GM21717 (cell line): ENCODE measurements at regions not wholly inside any gene's neighbourhood (a gene's known extent, or its start where the extent isn't known, plus 50 kb on each side); places are given as distances from the start of the nearest gene placed in this dataset.
A peak's percentile ranks its signal among the peaks of the same experiment; 100 is the strongest.

Experiments used
- ATAC-seq: cut with Tn5 transposase; IDR thresholded peaks from one replicate; pipeline ENCODE4 v1.9.1; 2021; ENCODE audit warnings: mild to moderate bottlenecking, moderate library complexity; ENCODE audit not compliant: unreplicated experiment

DNA sequence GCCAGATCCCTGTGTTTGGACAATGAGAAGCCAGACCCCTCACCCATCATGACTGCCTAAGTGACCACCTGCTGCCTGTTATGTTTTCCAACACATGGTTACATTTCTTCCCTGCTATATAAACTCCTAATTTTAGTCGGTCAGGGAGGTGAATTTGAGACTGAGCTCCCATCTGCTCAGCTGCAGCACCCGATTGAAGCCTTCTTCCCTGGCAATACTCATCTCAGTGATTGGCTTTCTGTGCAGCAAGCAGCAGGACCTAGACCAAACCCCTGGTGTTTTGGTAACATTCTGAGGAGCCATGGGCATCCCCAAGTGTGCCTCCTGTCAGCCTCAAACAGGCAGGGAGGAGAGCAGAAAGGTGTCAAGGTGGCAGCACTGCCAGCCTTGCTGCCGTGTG is 141.2 kb downstream of the CD8B2 start:
- ATAC-seq: no peak

DNA sequence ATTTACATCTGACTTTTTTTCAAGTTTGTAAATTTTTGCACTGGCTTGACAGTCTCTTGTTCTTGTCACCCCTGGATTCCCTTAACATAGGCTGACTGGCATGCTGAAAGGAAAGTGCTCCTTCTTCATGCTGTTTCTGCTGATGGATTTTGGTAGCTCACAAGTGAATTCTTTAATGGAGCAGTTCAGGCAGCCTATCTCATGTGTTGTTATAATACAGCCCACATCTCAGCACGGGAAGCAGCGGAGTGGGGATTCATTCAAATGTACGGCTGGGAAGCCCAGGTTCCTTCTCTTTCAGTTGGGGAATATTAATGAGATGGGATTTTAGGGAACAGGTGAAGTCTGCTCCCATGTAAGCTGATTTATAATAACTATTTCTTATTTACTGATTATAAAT is 142.8 kb downstream of the CD8B2 start:
- no peak for ATAC-seq

DNA sequence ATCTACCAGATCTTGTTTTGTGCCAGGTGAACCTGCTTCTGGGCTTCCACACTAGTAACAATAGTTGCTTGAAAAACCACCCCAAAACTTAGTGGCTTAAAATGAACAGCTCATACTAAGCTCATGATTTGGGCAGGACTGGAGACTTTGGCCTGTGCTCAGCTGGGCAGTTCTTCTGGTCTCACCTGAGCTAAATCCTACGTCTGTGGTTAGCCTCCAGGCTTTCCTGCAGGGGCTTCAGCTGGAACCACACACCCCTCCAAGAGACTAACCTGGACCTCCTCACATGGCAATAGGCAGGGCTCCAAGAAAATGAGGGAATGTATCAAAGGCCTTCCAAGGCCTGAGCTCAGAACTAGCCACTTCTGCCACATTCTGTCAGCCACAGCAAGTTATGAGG is 144.1 kb downstream of the CD8B2 start:
- no peak for ATAC-seq

DNA sequence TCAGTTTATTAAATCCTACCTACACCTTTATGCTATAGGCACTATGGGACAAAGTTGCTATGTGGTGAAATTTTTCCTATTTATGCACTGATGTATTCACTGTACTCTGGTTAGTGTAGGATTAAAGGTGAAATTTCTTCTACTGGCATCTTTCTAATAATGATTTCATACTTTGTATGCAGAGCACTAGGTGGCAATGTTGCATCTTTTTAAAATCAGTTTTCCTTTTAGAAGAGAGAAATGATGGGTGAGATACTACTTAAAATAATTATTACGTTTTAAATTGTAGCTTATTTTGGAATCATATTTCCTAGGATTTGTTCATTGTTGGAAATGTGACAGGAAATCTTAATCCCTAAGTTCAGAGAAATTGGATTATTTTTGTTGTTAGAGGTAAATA is 150.9 kb downstream of the CD8B2 start:
- ATAC-seq: no peak

DNA sequence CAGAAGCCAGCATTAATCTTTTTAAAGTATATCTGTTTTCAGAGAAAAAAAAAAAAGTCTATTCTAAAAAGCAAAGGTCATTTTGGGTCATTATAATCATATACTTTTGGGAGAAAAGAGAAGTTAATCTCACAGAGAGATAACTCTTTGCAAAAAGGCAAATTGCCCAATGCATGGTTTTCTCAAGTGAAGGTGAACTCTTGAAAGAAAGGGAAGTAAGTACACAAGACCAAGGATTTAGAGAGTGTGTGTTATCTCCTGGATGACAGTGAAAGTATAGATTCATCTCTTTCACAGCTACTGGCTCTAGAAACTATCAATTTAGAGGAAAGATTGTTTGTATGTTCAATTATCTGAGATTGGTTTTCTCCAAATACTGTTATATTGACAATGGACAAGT is 151.4 kb downstream of the CD8B2 start:
- no peak for ATAC-seq

DNA sequence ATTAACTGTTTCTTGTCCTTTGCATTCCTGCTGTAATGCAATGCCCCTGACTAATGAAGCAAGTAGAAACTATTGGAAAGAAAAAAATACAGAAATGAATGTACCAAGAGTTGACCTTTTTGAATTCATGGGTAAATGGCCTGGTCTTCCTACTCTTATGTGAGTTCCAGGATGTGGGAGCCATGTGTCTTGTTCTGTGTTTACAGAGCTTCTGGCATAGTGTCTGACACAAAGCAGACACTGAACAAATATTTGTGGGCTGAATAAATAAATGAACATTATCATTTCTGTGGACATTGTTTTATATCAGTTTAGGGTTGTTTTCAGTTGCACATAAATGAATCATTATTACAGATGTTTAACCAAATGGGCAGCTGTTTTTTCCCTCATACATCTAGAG is 155.5 kb downstream of the CD8B2 start:
- ATAC-seq: no peak

DNA sequence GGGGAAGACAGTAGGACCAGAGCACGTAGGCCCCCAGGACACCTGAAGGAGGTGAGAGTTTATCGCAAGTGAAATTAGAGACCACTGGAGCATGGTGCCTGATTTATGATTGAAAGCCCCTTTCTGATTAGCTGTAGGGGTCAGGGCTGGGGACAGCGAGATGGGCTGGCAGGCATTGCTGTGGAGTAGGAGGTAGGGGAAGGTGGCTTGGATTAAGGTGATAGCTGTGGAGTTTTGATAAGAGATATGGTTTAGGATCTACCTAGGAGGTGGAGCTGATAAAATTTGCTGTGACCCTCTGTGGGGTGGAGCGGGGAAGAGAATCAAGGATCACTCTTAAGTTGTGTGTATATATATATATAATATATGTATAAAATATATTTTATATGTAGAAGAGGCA is 157.5 kb downstream of the CD8B2 start:
- ATAC-seq: no peak

DNA sequence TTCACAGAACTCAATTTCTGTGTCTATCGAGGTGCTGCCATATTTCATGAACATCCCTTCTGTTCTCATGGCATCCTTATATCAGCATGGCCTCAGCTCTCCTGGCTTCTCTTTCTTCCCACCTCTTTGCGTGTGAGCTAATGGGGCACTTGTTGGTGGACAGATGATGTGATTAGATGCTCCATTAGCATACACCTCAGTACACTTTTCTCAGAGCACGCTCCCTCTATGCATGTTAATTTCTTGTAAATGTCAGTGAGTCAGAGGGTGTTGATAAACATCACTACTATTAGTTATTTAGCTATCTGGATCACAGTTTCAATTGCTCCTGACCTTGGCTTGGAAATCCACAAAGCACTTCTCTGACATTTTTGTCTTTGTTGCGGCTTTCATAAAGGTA is 159.4 kb downstream of the CD8B2 start:
- ATAC-seq: no peak

DNA sequence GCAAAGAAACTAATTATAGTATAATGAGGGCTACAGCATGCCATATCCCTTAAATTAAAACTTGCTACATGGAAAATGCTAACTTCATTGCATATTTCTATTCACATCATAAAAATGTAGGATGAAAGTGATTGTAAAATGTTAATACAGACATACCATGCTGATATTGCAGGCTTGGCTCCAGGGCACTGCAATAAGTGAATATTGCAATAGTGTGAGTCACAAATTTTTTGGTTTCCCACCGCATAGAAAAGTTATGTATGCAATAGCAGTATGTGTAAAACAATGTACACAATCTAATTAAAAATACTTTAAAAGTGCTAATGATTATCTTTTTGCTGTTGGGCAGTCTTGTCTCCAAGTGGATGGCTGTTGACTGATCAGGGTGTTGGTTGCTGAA is 162.1 kb downstream of the CD8B2 start:
- ATAC-seq: no peak

DNA sequence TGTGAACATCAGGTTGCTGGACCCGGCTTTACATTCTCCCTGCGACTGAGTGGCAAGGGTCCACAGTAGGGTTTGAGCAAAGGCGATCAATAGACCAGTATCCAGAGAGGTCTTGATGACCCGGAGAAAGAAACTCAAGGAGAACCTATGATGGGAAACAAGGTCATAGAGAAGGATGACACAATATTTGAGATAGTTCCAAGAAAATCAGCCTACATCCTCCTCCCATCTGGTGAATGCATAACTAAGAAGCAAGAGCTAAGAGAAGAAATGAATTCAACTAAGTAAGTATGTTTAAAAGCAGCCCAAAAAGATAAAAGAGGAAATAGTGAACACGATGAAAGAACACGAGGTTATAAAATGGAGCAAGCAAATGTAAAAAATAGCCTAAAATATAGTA is 166.3 kb downstream of the CD8B2 start:
- no peak for ATAC-seq

DNA sequence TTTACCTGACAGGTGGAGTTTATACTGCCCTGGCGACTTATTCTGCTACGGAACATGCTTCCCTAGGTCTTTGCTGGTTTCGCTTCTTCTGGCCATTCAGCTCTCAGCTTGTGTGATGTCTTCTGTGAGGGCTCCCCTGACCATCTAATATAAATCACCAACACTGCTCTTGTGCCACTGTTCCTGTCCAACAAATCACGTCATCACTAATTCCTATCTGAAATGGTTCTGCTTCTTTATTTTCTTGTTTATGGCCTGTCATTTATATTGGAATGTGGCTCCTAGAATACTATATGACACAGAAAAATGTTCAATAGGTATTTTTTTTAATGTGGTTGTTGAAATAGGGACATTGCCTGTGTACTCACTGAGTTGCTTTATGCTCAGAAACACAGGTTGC is 171.5 kb downstream of the CD8B2 start:
- ATAC-seq: no peak

DNA sequence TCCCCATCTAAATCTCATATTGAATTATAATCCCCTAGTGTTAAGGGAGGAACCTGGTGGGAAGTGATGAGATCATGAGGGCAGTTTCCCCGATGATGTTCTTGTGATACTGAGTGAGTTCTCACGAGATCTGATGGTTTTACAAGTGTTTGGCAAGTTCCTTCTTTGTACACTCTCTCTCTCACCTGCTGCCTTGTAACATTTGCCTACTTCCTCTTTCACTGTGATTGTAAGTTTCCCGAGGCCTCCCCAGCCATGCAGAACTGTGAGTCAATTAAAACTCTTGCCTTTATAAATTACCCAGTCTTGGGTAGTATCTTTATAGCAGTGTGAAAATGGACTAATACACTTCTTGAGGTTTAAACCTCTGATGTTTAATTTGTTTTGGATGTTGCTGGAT is 177.5 kb downstream of the CD8B2 start:
- ATAC-seq: peak; percentile 66

DNA sequence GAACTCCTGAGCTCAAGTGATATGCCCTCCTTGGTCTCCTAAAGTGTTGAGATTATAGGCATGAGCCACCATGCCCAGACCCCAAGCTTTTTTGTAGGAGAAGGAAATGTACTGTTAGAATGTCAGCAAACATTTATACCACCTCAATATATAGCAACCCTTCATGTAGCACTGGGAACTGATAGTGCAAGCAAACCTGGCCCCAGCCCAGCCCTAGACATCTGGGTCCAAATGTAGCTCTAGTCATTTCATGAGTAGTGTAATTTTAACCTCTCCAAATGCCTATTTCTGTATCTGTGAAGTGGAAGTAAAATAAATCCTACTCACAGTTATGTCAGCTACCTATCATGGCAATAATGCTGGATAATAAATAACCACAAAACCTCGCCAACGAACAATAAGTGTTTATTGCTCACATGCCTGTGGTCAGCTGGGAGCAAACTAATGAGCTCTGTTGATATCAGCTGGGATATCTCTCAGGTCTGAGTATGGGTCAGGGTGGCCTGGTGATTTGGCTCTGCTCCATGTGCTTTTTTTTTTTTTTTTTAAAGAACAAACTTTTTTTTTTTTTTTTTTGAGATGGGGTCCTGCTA is 180.4 kb downstream of the CD8B2 start:
- no peak for ATAC-seq

DNA sequence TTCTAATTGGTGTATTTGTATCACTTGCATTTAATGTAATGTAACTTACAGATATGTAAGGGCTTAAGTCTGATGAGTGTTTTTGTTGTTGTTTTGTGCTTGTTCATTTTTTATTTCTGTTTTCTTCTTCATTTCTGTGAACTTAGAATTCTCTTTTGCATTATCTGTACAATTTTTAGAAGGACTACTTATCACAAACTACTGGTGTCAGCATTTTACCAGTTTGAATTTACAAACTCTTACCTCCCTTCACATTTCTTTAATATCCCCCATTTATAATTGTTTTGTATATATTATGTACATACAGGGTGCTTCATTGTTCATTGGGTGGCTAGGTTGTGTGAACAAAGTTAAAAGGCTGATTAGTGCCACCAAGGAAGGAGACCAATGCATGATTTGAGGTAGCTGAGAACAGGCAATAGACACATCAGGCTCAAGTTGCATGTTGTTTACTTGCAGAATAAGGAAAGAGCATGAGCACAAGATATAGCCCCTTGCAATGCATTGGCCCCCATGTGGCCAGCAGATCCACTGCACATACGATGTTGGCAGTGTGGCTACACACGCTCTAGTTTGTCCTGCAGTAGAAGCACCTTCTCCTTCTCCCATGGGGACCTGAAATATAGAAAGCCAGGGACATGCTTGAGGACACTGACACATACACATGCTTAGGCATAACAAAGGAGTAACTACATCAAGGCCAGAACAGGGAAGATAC is 198.2 kb downstream of the CD8B2 start:
- ATAC-seq: no peak

DNA sequence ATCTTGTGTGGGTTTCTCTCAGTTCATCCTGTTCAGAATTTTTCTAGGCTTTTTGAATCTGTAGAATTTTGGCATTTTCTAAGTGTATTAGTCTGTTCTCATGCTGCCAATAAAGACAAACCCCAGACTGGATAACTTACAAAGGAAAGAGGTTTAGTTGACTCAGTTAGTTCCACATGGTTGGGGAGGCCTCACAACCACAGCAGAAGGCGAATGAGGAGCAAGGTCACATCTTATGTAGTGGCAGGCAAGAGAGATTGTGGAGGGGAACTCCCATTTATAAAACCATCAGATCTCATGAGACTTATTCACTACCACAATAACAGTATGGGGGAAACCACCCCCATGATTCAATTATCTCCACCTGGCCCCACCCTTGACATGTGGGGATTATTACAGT is 199.2 kb downstream of the ST6GAL2 start:
- ATAC-seq: no peak

DNA sequence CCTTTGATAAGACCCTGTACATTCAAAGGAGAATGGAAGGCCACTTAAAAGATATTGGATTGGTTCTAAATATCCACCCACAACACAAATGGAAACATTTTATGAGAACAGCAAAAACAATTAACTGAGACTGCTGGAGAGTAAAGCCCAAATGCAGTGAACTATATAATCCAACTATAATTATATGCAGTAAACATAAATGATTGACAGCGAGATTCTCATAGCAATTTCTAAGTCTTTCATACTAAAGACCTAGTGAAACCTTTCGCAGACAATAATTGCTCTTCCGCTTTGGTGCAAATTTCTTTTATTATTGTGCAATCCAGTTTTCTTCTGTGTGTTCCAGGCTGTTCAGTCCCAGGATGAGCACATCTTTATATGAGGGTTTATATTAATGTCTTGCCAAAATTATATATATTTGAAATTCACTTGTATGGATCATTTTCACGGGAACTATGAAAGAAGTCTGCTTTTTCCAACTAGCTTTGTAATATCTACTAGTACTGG is 190.9 kb downstream of the ST6GAL2 start:
- no peak for ATAC-seq

DNA sequence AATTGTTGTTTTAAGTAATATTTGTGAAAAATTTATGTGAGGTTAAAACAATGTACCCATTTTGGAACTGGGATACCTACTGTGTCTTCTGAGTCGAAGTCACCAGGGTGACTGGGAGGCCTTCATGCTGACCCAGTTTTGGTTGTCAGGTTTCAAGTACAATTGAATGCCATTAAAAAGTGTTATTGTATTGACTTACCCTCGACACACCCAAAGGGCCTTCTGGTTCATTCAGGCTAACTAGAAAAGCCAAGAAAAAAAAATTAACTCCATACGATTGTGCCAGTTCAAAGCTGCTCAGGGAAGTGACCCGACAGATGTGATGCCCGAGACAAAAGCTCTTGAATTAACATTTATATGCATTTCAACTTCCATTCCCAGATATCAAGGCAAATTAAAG is 190.0 kb downstream of the ST6GAL2 start:
- no peak for ATAC-seq

DNA sequence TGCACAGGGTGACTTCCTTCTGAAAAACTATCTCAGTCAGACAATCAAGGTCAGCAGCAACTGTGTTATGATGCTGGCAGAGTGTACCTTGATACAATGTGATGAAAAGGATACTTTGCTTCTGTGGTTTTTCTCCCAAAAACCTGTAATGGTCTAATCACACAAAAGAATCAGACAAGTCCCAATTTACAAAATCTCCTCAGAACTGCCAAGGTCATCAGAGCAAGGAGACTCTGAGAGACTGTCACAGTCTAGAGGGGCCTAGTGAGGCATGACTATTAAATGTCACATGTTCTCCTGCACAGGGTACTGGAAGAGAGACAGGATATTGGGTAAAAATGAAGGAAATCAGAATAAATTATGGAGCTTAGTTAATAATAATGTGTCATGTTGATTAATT is 185.4 kb downstream of the ST6GAL2 start:
- ATAC-seq: no peak

DNA sequence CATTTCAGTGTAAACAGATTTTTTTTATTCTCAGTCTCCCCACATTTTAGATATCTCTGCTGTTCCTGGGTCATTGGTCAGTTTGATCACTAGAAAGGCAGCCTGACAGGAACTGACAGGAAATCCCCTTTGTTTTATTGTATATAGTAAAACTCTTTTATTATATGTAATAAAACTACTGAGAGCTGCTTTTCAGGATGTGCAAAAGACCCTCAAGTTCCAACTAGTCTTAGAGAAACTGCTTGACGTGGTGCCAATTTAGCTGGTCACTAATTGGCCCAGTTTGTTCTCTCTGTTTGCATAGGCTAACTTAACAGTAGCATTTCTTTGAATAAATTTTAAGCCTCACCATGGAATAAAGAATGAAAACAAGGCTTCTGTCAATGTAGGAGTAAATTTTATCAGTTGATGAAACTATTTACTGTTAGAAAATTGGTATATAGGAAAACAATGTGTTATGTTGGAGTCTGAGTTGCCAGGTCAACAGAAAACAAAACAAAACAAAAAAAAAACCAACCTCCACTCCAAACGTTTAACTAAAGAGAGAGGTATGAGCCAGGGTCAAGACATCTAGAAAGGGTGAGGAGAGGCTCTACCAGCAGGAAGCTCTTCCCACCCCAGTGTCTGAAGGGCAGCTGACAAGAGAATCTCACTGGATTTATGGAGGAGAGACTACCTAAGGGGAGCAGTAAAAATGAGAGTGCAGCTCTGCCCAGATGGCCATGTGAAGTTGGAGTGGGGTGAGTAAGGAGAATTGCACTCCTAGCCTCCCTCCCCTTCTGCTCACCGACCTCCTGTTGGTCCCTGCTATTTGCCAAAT is 184.6 kb downstream of the ST6GAL2 start:
- ATAC-seq: no peak

DNA sequence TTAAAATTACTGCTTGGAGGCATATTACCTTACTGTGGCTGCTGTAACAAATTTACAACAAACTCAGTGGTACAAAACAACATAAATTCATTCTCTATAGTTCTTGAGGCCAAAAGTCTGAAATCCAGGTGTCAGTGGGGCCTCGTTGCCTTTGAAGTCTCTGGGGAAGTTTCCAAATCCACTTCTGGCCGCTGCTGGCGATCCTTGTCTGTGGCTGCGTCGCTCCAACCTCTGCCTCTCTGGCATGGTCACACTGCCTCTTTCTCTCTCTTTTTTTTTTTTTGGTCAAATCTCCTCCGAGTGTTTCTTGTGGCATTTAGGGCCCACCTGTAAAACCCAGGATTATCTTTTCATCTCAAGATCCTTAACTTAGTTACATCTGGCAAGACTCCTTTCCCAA is 182.8 kb downstream of the ST6GAL2 start:
- no peak for ATAC-seq

DNA sequence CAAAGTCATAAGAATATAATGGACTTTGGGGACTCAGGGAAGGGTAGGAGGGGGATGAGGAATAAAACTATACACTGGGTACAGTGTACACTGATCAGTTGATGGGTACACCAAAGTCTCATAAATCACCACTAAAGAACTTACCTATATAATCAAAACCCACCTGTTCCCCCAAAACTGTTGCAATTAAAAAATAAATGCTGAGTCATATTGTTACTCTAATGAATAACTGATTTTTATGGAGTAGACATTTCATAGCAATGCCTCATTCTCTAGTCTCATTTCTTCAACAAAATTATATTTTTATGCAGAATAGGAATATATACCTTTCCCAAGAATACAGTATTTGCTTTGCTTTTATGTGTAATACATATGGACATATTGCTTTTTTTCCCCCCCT is 181.2 kb downstream of the ST6GAL2 start:
- no peak for ATAC-seq

DNA sequence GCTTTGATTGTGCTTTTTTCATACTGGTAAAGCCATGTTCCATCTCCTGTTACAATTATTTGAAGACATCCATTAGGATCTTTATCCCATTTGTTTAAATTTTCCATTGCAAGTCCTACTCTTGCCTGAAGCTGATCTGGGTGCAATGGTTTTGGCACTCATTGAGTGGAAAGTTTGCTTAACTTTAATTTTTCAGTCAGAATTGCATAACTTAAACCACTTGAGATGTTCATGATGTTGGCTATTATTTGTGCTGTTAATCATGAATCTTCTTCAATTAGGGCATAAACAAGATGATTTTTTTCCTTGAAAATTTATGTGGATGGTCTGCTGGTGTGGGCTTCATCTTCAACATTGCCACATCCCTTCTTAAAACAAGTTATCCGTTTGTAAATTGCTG is 180.1 kb downstream of the ST6GAL2 start:
- ATAC-seq: no peak
